ENCODE measurements at regions not wholly inside any gene's neighbourhood (a gene's known extent, or its start where the extent isn't known, plus 50 kb on each side); places are given as distances from the start of the nearest gene placed in this dataset.
"Not testable (repeated sequence)": the region's sequence is repeated elsewhere in the genome, so short reads cannot be mapped to it uniquely, and the experiment has no call there.

GRCh38 chr5:158045696-158046095, 186.8 kb upstream of the CLINT1 start:
- no peak for DNase-seq

- DNase-seq = no peak
Measured at GRCh38 chr5:158039911-158040347, 181.0 kb upstream of the CLINT1 start.

- no peak for DNase-seq
Measured at GRCh38 chr5:158039441-158039840, 180.5 kb upstream of the CLINT1 start.

GRCh38 chr5:158036983-158037595, 178.1 kb upstream of the CLINT1 start:
- DNase-seq = not testable (repeated sequence)

- not testable (repeated sequence) for DNase-seq
Measured at GRCh38 chr5:158034586-158034985, 175.6 kb upstream of the CLINT1 start.

- no peak for DNase-seq
Measured at GRCh38 chr5:158033724-158034123, 174.8 kb upstream of the CLINT1 start.

- no peak for DNase-seq
Measured at GRCh38 chr5:158033076-158033475, 174.1 kb upstream of the CLINT1 start.

GRCh38 chr5:158032246-158032645, 173.3 kb upstream of the CLINT1 start:
- no peak for DNase-seq

GRCh38 chr5:158027806-158028775, 169.1 kb upstream of the CLINT1 start:
- DNase-seq = no peak

GRCh38 chr5:158026304-158027031, 167.5 kb upstream of the CLINT1 start:
- DNase-seq = no peak

- DNase-seq = no peak
Measured at GRCh38 chr5:158023266-158023665, 164.3 kb upstream of the CLINT1 start.

- DNase-seq = peak in 2 of 3 donors; percentile 6 to 21
Measured at GRCh38 chr5:158022837-158023236, 163.9 kb upstream of the CLINT1 start.

GRCh38 chr5:158022393-158022792, 163.4 kb upstream of the CLINT1 start:
- no peak for DNase-seq

- no peak for DNase-seq
Measured at GRCh38 chr5:158020555-158021418, 161.8 kb upstream of the CLINT1 start.

GRCh38 chr5:158017469-158017868, 158.5 kb upstream of the CLINT1 start:
- no peak for DNase-seq

- no peak for DNase-seq
Measured at GRCh38 chr5:158014372-158014771, 155.4 kb upstream of the CLINT1 start.

GRCh38 chr5:158013939-158014338, 155.0 kb upstream of the CLINT1 start:
- peak; percentile 27 to 35 (median 32) for DNase-seq

GRCh38 chr5:158013303-158013702, 154.4 kb upstream of the CLINT1 start:
- DNase-seq = no peak

GRCh38 chr5:158011422-158011821, 152.5 kb upstream of the CLINT1 start:
- DNase-seq = no peak

GRCh38 chr5:158010831-158011230, 151.9 kb upstream of the CLINT1 start:
- no peak for DNase-seq

GRCh38 chr5:158007336-158007735, 148.4 kb upstream of the CLINT1 start:
- no peak for DNase-seq

- DNase-seq = no peak
Measured at GRCh38 chr5:157999696-158000095, 140.8 kb upstream of the CLINT1 start.

All from suppressor macrophage treated with lipopolysaccharide for 1 hour (primary cell).